Type B pancreatic cell (in vitro differentiated cells): ENCODE measurements at regions not wholly inside any gene's neighbourhood (a gene's known extent, or its start where the extent isn't known, plus 50 kb on each side); places are given as distances from the start of the nearest gene placed in this dataset.

Source experiments
- DNase-seq: peaks from one replicate; pipeline ENCODE4 v3.0.0; 2021; ENCODE audit warnings: mixed read lengths; ENCODE audit not compliant: unreplicated experiment; ENCODE audit errors: extremely low spot score
- H3K27ac Mint-ChIP-seq: 2 replicates; pipeline ENCODE4 v1.8.0; 2021; ENCODE audit warnings: mild to moderate bottlenecking, mixed read lengths
- H3K27me3 Mint-ChIP-seq: 2 replicates; pipeline ENCODE4 v1.8.0; 2021; ENCODE audit warnings: mixed read lengths
- H3K36me3 Mint-ChIP-seq: 2 replicates; pipeline ENCODE4 v1.8.0; 2021; ENCODE audit warnings: mixed read lengths
- H3K4me1 Mint-ChIP-seq: one replicate; pipeline ENCODE4 v1.8.0; 2021; ENCODE audit warnings: mixed read lengths; ENCODE audit not compliant: unreplicated experiment
- H3K4me3 Mint-ChIP-seq: 2 replicates; pipeline ENCODE4 v1.8.0; 2021; ENCODE audit warnings: mild to moderate bottlenecking, mixed read lengths
- H3K9me3 Mint-ChIP-seq: 2 replicates; pipeline ENCODE4 v1.8.0; 2021; ENCODE audit warnings: mixed read lengths
- CTCF ChIP-seq: fragments of 200-600 bp; sonication (generic); conservative IDR thresholded peaks from 2 replicates; pipeline ENCODE4 v1.5.0; 2021; ENCODE audit warnings: antibody characterized with exemption, mild to moderate bottlenecking

DNA sequence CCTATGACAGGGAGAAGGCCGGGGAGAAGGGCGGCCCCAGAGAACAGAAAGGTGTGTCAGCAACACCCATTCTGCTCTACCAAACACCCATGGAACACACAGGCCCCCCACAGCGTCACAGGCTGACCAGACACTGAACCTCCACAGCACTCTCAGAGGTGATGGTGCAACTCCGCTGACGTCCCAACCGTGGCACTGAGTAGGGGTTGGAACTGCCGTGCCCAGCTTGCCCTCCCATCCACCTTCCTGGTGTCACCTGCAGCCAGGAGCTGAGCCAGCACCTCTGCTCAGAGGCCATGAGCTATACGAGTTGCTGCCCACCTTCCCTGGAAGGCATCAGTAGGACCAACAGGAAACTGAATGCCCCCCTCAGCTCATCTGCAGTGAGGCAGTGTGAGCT lies 412.9 kb upstream of the SALL3 start:
- no peak for TF ChIP-seq CTCF
- H3K4me1 Mint-ChIP-seq = peaks cover 3% of the 10 kb centered on the region
- no peak for DNase-seq
- H3K36me3 Mint-ChIP-seq = no peaks in the 10 kb centered on the region
- no peaks in the 10 kb centered on the region for H3K9me3 Mint-ChIP-seq
- no peak overlapping the region for H3K4me3 Mint-ChIP-seq
- no peak overlapping the region for H3K27ac Mint-ChIP-seq
- H3K27me3 Mint-ChIP-seq = no peaks in the 10 kb centered on the region

DNA sequence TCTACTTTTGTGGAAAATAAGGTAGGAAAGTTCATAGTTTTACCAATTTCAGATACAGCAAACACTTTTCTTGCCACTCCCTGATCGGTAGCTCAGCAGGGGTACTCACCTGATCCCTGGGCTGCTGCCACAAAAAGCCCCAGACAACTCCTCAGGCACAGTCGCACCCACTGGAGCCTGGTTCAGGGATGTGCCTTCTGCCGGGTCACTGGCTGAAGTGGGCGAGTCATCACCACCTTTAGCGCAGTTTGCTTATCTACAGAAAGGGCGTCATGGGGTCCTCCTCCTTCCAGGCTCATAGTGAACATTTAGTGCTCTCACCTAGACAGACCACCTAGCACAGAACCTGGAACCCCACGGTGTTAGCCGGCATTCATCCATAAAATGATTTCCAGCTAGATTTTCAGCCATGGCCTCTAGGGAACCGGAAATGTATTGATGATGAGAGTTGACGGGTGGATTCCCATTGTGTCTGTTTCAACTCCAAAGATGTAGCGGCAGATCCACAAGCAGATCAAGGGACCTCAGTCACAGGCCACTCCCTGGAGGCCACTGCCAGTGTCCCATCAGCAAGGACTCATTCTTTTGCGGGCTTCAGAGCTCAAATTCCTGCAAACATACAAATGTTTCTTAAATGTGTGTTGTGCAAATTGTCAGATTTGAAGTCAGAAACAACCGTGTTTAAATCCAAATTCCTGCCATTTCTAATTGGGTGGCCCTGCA lies 408.4 kb upstream of the SALL3 start:
- no peaks in the 10 kb centered on the region for H3K27me3 Mint-ChIP-seq
- no peaks in the 10 kb centered on the region for H3K4me1 Mint-ChIP-seq
- H3K9me3 Mint-ChIP-seq = peaks cover 12% of the 10 kb centered on the region
- H3K36me3 Mint-ChIP-seq = no peaks in the 10 kb centered on the region
- no peak overlapping the region for H3K4me3 Mint-ChIP-seq
- no peak for TF ChIP-seq CTCF
- no peak for DNase-seq
- no peak overlapping the region for H3K27ac Mint-ChIP-seq

DNA sequence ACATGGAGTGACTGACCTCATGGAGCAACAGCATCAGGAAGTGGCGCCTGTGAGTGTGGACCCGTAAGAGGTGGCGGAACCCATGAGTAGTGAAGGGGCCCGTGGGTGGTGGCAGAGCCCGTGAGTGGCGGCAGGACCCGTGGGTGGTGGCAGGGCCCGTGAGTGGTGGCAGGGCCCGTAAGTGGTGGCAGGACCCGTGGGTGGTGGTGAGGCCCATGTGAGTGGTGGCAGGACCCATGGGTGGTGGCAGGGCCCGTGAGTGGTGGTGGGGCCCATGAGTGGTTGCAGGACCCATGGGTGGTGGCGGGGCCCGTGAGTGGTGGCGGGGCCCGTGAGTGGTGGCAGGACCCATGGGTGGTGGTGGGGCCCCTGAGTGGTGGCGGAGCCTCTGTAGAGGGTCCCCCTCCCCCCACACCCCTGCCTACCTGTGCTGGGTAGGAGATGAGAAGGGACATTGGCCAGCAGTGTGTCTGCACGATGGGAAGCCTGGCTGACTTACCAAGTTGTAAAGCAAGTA lies 407.7 kb upstream of the SALL3 start:
- no peaks in the 10 kb centered on the region for H3K36me3 Mint-ChIP-seq
- no peak overlapping the region for H3K27ac Mint-ChIP-seq
- no peaks in the 10 kb centered on the region for H3K27me3 Mint-ChIP-seq
- no peak for DNase-seq
- peaks cover 12% of the 10 kb centered on the region for H3K9me3 Mint-ChIP-seq
- no peaks in the 10 kb centered on the region for H3K4me1 Mint-ChIP-seq
- no peak overlapping the region for H3K4me3 Mint-ChIP-seq
- TF ChIP-seq CTCF = no peak

GRCh38 chr18:78573773-78574172 lies 405.8 kb upstream of the SALL3 start:
- Mint-ChIP-seq H3K36me3 (no peaks in the 10 kb centered on the region), H3K27ac (no peak overlapping the region), H3K4me1 (no peaks in the 10 kb centered on the region), H3K27me3 (peaks cover 3% of the 10 kb centered on the region), H3K4me3 (no peak overlapping the region), H3K9me3 (peaks cover 17% of the 10 kb centered on the region)
- no peak for DNase-seq
- TF ChIP-seq CTCF = no peak

- no peak overlapping the region for H3K27ac Mint-ChIP-seq
- no peak for TF ChIP-seq CTCF
- H3K4me1 Mint-ChIP-seq = no peaks in the 10 kb centered on the region
- H3K9me3 Mint-ChIP-seq = peaks cover 18% of the 10 kb centered on the region
- H3K27me3 Mint-ChIP-seq = peaks cover 3% of the 10 kb centered on the region
- no peak overlapping the region for H3K4me3 Mint-ChIP-seq
- DNase-seq = no peak
- no peaks in the 10 kb centered on the region for H3K36me3 Mint-ChIP-seq
Observed at GRCh38 chr18:78576967-78577366, 402.7 kb upstream of the SALL3 start.
